ENCODE measurements at regions not wholly inside any gene's neighbourhood (a gene's known extent, or its start where the extent isn't known, plus 50 kb on each side); places are given as distances from the start of the nearest gene placed in this dataset.

DNA sequence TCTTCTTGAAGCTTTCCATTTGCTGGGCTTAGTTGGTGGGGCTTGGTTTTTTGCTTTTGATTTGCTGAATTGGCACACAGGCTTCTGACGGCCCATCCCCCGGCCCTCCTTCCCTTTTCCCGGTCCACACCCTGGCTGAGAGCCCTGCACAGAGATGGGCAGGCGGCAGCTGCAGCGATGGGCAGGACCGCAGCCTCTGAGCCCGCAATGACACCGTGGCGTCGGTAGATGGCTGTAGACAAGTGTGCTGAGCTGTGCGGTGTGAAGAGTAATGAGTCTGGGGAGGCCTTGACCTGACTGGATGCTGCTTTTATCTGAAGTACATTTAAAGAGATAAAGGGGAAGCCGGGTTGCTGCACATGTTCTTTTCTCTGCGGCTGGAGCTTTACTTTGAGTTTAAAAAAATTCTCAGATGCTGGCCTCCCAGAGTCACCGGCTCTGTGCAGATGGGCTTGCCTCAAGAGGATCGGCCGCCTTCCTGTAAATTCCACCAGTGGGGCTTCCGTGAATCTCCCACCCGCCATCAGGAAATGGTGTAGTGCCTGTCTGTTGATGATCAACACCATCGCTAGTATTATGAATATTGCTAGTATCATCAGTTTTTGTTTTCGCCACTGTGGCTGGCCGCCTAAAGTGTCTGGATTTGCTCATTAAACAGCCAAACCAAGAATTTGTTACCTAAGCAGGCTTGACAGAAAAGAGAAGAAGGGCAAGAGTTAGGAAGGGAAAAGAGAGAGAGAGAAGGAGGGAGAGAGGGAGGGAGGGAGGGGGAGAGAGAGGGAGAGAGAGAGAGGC lies 245.6 kb upstream of the RBFOX1 start:
- H3K36me3 ChIP-seq (ENCODE audit: control insufficient read depth, insufficient read depth, low read length), result no peaks in the 10 kb centered on the region
- H3K4me1 ChIP-seq (ENCODE audit: control insufficient read depth, extremely low read depth, insufficient read depth, low read length), result no peaks in the 10 kb centered on the region
- H3K4me3 ChIP-seq (replicated peaks in 1 of 4; ENCODE audit: control extremely low read depth in 1 of 4, insufficient read depth in 1 of 4, low read depth in 3 of 4, low read length in 4 of 4), result no peak overlapping the region
- H3K79me2 ChIP-seq (ENCODE audit: control insufficient read depth, insufficient read depth, low read length), result no peaks in the 10 kb centered on the region
- no peak for TF ChIP-seq EZH2 (IDR thresholded peaks at IDR 0.05; ENCODE audit: low read length, missing control alignments)
- TF ChIP-seq, protein P1, sequence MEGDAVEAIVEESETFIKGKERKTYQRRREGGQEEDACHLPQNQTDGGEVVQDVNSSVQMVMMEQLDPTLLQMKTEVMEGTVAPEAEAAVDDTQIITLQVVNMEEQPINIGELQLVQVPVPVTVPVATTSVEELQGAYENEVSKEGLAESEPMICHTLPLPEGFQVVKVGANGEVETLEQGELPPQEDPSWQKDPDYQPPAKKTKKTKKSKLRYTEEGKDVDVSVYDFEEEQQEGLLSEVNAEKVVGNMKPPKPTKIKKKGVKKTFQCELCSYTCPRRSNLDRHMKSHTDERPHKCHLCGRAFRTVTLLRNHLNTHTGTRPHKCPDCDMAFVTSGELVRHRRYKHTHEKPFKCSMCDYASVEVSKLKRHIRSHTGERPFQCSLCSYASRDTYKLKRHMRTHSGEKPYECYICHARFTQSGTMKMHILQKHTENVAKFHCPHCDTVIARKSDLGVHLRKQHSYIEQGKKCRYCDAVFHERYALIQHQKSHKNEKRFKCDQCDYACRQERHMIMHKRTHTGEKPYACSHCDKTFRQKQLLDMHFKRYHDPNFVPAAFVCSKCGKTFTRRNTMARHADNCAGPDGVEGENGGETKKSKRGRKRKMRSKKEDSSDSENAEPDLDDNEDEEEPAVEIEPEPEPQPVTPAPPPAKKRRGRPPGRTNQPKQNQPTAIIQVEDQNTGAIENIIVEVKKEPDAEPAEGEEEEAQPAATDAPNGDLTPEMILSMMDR (conservative IDR thresholded peaks at IDR 0.05 in 1 of 2, IDR thresholded peaks at IDR 0.05 in 1 of 2; ENCODE audit: low read depth in 1 of 2, low read length in 2 of 2), result no peak
- no peak for DNase-seq (ENCODE audit: low read depth in 2 of 2)
- H3K4me2 ChIP-seq (ENCODE audit: extremely low read depth, insufficient read depth, low read length), result no peak overlapping the region
- no peaks in the 10 kb centered on the region for H4K20me1 ChIP-seq (ENCODE audit: control insufficient read depth, extremely low read depth, insufficient read depth, low read length)
- no peaks in the 10 kb centered on the region for H3K27me3 ChIP-seq (ENCODE audit: control insufficient read depth, insufficient read depth, low read length)
- no peak overlapping the region for H3K27ac ChIP-seq (ENCODE audit: insufficient read depth, low read length)
- H3K9ac ChIP-seq (ENCODE audit: insufficient read depth, low read length), result no peak overlapping the region
- H3K9me3 ChIP-seq (ENCODE audit: control insufficient read depth, insufficient read depth, low read depth, low read length), result no peaks in the 10 kb centered on the region
- H2AFZ ChIP-seq (ENCODE audit: low read length), result no peak overlapping the region

DNA sequence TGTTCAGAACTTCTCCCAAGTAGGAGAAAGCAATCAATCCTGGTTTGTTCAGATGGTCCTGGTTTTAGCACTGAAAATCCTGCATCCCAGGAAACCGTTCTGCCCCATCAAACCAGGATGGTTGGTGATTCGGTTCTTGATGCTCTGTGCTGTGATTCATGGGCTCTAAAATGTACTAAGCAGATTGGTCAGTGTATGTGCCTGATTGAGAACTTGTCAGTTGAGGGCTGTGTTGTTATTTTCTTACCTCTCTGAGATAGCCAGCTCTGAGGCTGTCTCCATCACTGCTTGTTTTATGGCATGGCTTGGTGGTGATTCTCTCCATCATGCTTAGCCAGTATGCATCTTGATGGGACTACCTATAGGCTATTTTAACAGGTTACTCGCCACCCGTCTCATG lies 246.9 kb upstream of the RBFOX1 start:
- H3K79me2 ChIP-seq (ENCODE audit: control insufficient read depth, insufficient read depth, low read length), result no peaks in the 10 kb centered on the region
- no peaks in the 10 kb centered on the region for H3K9me3 ChIP-seq (ENCODE audit: control insufficient read depth, insufficient read depth, low read depth, low read length)
- no peak overlapping the region for H3K4me2 ChIP-seq (ENCODE audit: extremely low read depth, insufficient read depth, low read length)
- no peaks in the 10 kb centered on the region for H3K4me1 ChIP-seq (ENCODE audit: control insufficient read depth, extremely low read depth, insufficient read depth, low read length)
- H2AFZ ChIP-seq (ENCODE audit: low read length), result no peak overlapping the region
- no peak for DNase-seq (ENCODE audit: low read depth in 2 of 2)
- H3K36me3 ChIP-seq (ENCODE audit: control insufficient read depth, insufficient read depth, low read length), result no peaks in the 10 kb centered on the region
- no peaks in the 10 kb centered on the region for H3K27me3 ChIP-seq (ENCODE audit: control insufficient read depth, insufficient read depth, low read length)
- TF ChIP-seq, protein P1 (conservative IDR thresholded peaks at IDR 0.05 in 1 of 2, IDR thresholded peaks at IDR 0.05 in 1 of 2; ENCODE audit: low read depth in 1 of 2, low read length in 2 of 2), result no peak
- H3K27ac ChIP-seq (ENCODE audit: insufficient read depth, low read length), result no peak overlapping the region
- no peaks in the 10 kb centered on the region for H4K20me1 ChIP-seq (ENCODE audit: control insufficient read depth, extremely low read depth, insufficient read depth, low read length)
- no peak overlapping the region for H3K4me3 ChIP-seq (replicated peaks in 1 of 4; ENCODE audit: control extremely low read depth in 1 of 4, insufficient read depth in 1 of 4, low read depth in 3 of 4, low read length in 4 of 4)
- no peak overlapping the region for H3K9ac ChIP-seq (ENCODE audit: insufficient read depth, low read length)

DNA sequence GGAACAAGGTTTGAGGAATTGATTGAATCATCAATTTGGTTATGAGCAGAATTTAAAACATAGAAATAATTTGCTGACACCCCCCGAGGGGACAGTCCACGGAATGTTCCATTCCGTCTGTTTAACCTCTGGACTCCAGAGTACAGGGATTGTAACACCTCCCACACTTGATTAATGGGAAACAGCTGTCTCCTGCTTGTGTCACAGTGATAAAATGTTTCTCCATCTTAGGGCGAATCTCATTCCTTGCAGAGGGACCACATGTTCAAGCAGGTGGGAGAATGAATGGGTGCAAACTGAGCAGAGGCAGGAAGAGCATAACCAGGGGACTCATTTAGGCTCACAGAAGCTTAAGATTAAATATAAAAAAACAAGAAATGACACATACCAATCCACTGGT lies 249.5 kb upstream of the RBFOX1 start:
- no peak overlapping the region for H2AFZ ChIP-seq (ENCODE audit: low read length)
- H3K27ac ChIP-seq (ENCODE audit: insufficient read depth, low read length), result no peak overlapping the region
- no peak for DNase-seq (ENCODE audit: low read depth in 2 of 2)
- H3K4me3 ChIP-seq (replicated peaks in 1 of 4; ENCODE audit: control extremely low read depth in 1 of 4, insufficient read depth in 1 of 4, low read depth in 3 of 4, low read length in 4 of 4), result no peak overlapping the region
- no peaks in the 10 kb centered on the region for H3K9me3 ChIP-seq (ENCODE audit: control insufficient read depth, insufficient read depth, low read depth, low read length)
- H3K4me1 ChIP-seq (ENCODE audit: control insufficient read depth, extremely low read depth, insufficient read depth, low read length), result no peaks in the 10 kb centered on the region
- no peaks in the 10 kb centered on the region for H3K36me3 ChIP-seq (ENCODE audit: control insufficient read depth, insufficient read depth, low read length)
- no peaks in the 10 kb centered on the region for H3K27me3 ChIP-seq (ENCODE audit: control insufficient read depth, insufficient read depth, low read length)
- no peaks in the 10 kb centered on the region for H3K79me2 ChIP-seq (ENCODE audit: control insufficient read depth, insufficient read depth, low read length)
- TF ChIP-seq, protein P1 (conservative IDR thresholded peaks at IDR 0.05 in 1 of 2, IDR thresholded peaks at IDR 0.05 in 1 of 2; ENCODE audit: low read depth in 1 of 2, low read length in 2 of 2), result no peak
- no peak for TF ChIP-seq EZH2 (IDR thresholded peaks at IDR 0.05; ENCODE audit: low read length, missing control alignments)
- no peak overlapping the region for H3K9ac ChIP-seq (ENCODE audit: insufficient read depth, low read length)
- H3K4me2 ChIP-seq (ENCODE audit: extremely low read depth, insufficient read depth, low read length), result no peak overlapping the region
- H4K20me1 ChIP-seq (ENCODE audit: control insufficient read depth, extremely low read depth, insufficient read depth, low read length), result no peaks in the 10 kb centered on the region

Data from fibroblast of lung (primary cell).